ENCODE measurements at regions not wholly inside any gene's neighbourhood (a gene's known extent, or its start where the extent isn't known, plus 50 kb on each side); places are given as distances from the start of the nearest gene placed in this dataset.

DNA sequence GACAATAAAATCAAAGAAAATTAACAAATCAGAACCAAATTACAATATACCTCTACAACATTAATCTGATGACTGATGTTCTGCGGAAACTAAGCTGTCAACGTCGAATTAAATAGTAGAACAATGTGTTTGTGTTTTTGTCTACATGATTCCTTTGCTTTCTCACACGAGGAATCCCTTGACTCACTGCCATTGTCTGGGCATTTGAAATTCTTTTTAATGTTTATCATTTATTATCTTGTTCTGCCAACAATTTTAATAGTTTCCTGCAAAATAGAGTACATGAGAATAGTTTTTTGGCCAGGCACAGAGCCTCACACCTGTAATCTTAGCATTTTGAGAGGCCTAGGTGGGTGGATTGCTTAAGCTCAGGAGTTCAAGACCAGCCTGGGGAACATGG, 76.6 kb upstream of the KRAS start:
- Histone ChIP-seq H3K36me3 (ENCODE audit: control insufficient read depth in 4 of 4, insufficient read depth in 3 of 4, low read depth in 1 of 4, low read length in 3 of 4) (no peaks in the 10 kb centered on the region), H3K9ac (ENCODE audit: low read depth in 1 of 2, low read length in 2 of 2) (no peak overlapping the region), H3K27ac (ENCODE audit: low read depth in 1 of 2, low read length in 2 of 2) (no peak overlapping the region), H3K4me1 (ENCODE audit: control insufficient read depth in 4 of 4, insufficient read depth in 4 of 4, low read length in 3 of 4) (peaks cover 0 to 1% (median 0%) of the 10 kb centered on the region in 4 donors), H3K27me3 (ENCODE audit: control insufficient read depth in 4 of 4, insufficient read depth in 4 of 4, low read length in 3 of 4) (no peaks in the 10 kb centered on the region), H3K4me3 (ENCODE audit: low read depth in 1 of 3, low read length in 3 of 3) (no peak overlapping the region), H3K9me3 (ENCODE audit: control insufficient read depth in 4 of 4, low read length in 3 of 4) (no peaks in the 10 kb centered on the region)
- WGBS: 73% methylated on average over 4 of the region's 4 CpGs
- TF ChIP-seq HNF4G (IDR thresholded peaks at IDR 0.05): no peak
- TF ChIP-seq RXRA (IDR thresholded peaks at IDR 0.05): no peak
- no peak for TF ChIP-seq ZBTB33 (IDR thresholded peaks at IDR 0.05)
- no peak for TF ChIP-seq FOXA2 (IDR thresholded peaks at IDR 0.05)
- TF ChIP-seq HNF4A (conservative IDR thresholded peaks at IDR 0.05): no peak
- TF ChIP-seq, protein P1, sequence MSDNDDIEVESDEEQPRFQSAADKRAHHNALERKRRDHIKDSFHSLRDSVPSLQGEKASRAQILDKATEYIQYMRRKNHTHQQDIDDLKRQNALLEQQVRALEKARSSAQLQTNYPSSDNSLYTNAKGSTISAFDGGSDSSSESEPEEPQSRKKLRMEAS (IDR thresholded peaks at IDR 0.05): no peak
- no peak for TF ChIP-seq RAD21 (IDR thresholded peaks at IDR 0.05)
- TF ChIP-seq SP1 (IDR thresholded peaks at IDR 0.05): no peak
- TF ChIP-seq CTCF (IDR thresholded peaks at IDR 0.05; ENCODE audit: low read depth, low read length, missing input control): no peak
- TF ChIP-seq TAF1 (conservative IDR thresholded peaks at IDR 0.05): no peak
- no peak for TF ChIP-seq FOXA1 (IDR thresholded peaks at IDR 0.05)
- TF ChIP-seq ATF3 (IDR thresholded peaks at IDR 0.05): no peak
- TF ChIP-seq JUND (IDR thresholded peaks at IDR 0.05): no peak
- no peak for TF ChIP-seq NR2F2 (IDR thresholded peaks at IDR 0.05)
- no peak for TF ChIP-seq YY1 (IDR thresholded peaks at IDR 0.05)
- TF ChIP-seq EGR1 (IDR thresholded peaks at IDR 0.05; ENCODE audit: low read depth in 2 of 2): no peak
- TF ChIP-seq, protein P2, sequence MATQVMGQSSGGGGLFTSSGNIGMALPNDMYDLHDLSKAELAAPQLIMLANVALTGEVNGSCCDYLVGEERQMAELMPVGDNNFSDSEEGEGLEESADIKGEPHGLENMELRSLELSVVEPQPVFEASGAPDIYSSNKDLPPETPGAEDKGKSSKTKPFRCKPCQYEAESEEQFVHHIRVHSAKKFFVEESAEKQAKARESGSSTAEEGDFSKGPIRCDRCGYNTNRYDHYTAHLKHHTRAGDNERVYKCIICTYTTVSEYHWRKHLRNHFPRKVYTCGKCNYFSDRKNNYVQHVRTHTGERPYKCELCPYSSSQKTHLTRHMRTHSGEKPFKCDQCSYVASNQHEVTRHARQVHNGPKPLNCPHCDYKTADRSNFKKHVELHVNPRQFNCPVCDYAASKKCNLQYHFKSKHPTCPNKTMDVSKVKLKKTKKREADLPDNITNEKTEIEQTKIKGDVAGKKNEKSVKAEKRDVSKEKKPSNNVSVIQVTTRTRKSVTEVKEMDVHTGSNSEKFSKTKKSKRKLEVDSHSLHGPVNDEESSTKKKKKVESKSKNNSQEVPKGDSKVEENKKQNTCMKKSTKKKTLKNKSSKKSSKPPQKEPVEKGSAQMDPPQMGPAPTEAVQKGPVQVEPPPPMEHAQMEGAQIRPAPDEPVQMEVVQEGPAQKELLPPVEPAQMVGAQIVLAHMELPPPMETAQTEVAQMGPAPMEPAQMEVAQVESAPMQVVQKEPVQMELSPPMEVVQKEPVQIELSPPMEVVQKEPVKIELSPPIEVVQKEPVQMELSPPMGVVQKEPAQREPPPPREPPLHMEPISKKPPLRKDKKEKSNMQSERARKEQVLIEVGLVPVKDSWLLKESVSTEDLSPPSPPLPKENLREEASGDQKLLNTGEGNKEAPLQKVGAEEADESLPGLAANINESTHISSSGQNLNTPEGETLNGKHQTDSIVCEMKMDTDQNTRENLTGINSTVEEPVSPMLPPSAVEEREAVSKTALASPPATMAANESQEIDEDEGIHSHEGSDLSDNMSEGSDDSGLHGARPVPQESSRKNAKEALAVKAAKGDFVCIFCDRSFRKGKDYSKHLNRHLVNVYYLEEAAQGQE (IDR thresholded peaks at IDR 0.05): no peak
- no peak for DNase-seq (ENCODE audit: low spot score)

DNA sequence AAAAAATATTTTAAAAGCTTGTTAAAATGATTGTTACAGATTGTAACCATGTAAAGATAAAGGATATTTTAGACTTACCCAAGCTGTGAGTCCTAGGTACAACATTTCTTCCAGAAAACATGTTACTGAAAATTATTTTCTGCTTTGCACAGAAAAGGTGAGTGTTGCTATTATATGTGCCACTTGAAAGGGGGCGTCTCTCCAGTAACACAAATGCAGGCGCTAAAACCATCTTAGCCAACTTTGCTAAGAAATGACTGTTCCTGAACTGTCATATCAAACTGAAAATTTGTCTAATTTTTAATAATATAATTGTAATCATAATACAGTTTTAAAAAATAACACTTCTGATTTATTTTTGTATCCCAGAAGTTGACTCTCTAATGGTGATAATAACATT, 75.6 kb upstream of the KRAS start:
- Histone ChIP-seq H3K27ac (ENCODE audit: low read depth in 1 of 2, low read length in 2 of 2) (no peak overlapping the region), H3K9me3 (ENCODE audit: control insufficient read depth in 4 of 4, low read length in 3 of 4) (no peaks in the 10 kb centered on the region), H3K36me3 (ENCODE audit: control insufficient read depth in 4 of 4, insufficient read depth in 3 of 4, low read depth in 1 of 4, low read length in 3 of 4) (no peaks in the 10 kb centered on the region), H3K4me1 (ENCODE audit: control insufficient read depth in 4 of 4, insufficient read depth in 4 of 4, low read length in 3 of 4) (peaks cover 0 to 1% (median 0%) of the 10 kb centered on the region in 4 donors), H3K27me3 (ENCODE audit: control insufficient read depth in 4 of 4, insufficient read depth in 4 of 4, low read length in 3 of 4) (no peaks in the 10 kb centered on the region), H3K4me3 (ENCODE audit: low read depth in 1 of 3, low read length in 3 of 3) (no peak overlapping the region), H3K9ac (ENCODE audit: low read depth in 1 of 2, low read length in 2 of 2) (no peak overlapping the region)
- DNase-seq (ENCODE audit: low spot score): no peak
- WGBS: 95% methylated on average over 2 of the region's 2 CpGs
- no peak for TF ChIP-seq JUND (IDR thresholded peaks at IDR 0.05)
- TF ChIP-seq GABPA (IDR thresholded peaks at IDR 0.05 in 1 of 2, conservative IDR thresholded peaks at IDR 0.05 in 1 of 2): no peak
- TF ChIP-seq RAD21 (IDR thresholded peaks at IDR 0.05): no peak
- no peak for TF ChIP-seq NR2F2 (IDR thresholded peaks at IDR 0.05)
- TF ChIP-seq HNF4G (IDR thresholded peaks at IDR 0.05): no peak
- TF ChIP-seq, protein P1 (IDR thresholded peaks at IDR 0.05): no peak
- no peak for TF ChIP-seq FOXA1 (IDR thresholded peaks at IDR 0.05)
- TF ChIP-seq HNF4A (conservative IDR thresholded peaks at IDR 0.05): no peak
- TF ChIP-seq EGR1 (IDR thresholded peaks at IDR 0.05; ENCODE audit: low read depth in 2 of 2): no peak
- TF ChIP-seq ATF3 (IDR thresholded peaks at IDR 0.05): no peak
- TF ChIP-seq SP1 (IDR thresholded peaks at IDR 0.05): no peak
- TF ChIP-seq, protein P2 (IDR thresholded peaks at IDR 0.05): no peak

Measured in liver (tissue), 8 donors.